DND-41 (cell line): ENCODE measurements at regions not wholly inside any gene's neighbourhood (a gene's known extent, or its start where the extent isn't known, plus 50 kb on each side); places are given as distances from the start of the nearest gene placed in this dataset.

Source experiments
- EZH2 ChIP-seq: IDR thresholded peaks from 3 replicates; pipeline ENCODE4 v1.6.1; 2012; ENCODE audit warnings: borderline replicate concordance, low read depth, mild to moderate bottlenecking, moderate library complexity, low read length, inconsistent platforms; ENCODE audit not compliant: severe bottlenecking
- TF ChIP-seq, protein P1 (sequence below): IDR thresholded peaks from 2 replicates; pipeline ENCODE4 v1.5.1; 2012; ENCODE audit warnings: borderline replicate concordance, low read length, moderate library complexity, mild to moderate bottlenecking; ENCODE audit not compliant: poor library complexity, severe bottlenecking; ENCODE audit errors: extremely low read depth

GRCh38 chrX:140297273-140297672, 207.6 kb downstream of the SOX3 start:
- TF ChIP-seq, protein P1, sequence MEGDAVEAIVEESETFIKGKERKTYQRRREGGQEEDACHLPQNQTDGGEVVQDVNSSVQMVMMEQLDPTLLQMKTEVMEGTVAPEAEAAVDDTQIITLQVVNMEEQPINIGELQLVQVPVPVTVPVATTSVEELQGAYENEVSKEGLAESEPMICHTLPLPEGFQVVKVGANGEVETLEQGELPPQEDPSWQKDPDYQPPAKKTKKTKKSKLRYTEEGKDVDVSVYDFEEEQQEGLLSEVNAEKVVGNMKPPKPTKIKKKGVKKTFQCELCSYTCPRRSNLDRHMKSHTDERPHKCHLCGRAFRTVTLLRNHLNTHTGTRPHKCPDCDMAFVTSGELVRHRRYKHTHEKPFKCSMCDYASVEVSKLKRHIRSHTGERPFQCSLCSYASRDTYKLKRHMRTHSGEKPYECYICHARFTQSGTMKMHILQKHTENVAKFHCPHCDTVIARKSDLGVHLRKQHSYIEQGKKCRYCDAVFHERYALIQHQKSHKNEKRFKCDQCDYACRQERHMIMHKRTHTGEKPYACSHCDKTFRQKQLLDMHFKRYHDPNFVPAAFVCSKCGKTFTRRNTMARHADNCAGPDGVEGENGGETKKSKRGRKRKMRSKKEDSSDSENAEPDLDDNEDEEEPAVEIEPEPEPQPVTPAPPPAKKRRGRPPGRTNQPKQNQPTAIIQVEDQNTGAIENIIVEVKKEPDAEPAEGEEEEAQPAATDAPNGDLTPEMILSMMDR: no peak
- no peak for TF ChIP-seq EZH2
